ENCODE measurements at regions not wholly inside any gene's neighbourhood (a gene's known extent, or its start where the extent isn't known, plus 50 kb on each side); places are given as distances from the start of the nearest gene placed in this dataset.
"Not testable (repeated sequence)": the region's sequence is repeated elsewhere in the genome, so short reads cannot be mapped to it uniquely, and the experiment has no call there.

- not testable (repeated sequence) for DNase-seq
Observed at GRCh38 chr9:117944750-117945149, 240.5 kb downstream of the TLR4 start.

DNA sequence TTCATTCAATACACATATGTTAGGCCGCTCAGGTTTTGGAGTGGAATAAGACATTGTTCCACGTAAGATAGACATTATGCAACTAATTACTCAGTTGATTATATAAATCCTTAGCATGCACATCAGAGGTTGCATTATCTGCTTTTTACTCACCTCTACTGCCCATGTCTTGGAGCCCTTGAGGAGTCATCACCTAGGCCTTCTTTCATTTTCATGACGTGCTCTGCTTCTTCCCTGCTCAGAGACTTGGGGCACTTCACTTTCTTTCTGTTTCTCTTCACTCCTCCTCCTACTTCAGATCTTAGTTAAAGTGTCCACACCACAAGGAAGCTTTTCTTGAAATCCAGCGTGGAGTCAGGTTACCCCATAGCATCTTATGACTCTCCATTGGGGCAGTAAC is 241.1 kb downstream of the TLR4 start:
- DNase-seq: no peak

GRCh38 chr9:117951127-117951526 is 246.9 kb downstream of the TLR4 start:
- no peak for DNase-seq

DNA sequence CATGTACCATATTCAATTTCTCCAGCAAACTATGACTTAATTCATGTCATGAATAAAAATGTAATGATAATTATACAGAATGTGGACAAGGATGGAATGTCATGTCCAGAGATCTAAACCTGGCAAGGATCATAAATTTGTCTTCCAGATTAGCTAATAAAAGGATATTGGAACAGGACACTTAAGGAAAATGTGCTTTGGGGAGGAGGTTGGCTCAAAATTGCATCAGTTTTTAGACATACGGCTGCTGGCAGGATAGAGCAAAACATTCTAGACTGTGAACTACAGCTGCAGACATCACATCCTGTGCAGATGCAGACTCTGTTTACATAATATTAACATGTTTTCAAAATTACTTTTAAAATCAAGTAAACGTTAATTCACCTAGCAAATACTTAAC is 248.4 kb downstream of the TLR4 start:
- no peak for DNase-seq

DNA sequence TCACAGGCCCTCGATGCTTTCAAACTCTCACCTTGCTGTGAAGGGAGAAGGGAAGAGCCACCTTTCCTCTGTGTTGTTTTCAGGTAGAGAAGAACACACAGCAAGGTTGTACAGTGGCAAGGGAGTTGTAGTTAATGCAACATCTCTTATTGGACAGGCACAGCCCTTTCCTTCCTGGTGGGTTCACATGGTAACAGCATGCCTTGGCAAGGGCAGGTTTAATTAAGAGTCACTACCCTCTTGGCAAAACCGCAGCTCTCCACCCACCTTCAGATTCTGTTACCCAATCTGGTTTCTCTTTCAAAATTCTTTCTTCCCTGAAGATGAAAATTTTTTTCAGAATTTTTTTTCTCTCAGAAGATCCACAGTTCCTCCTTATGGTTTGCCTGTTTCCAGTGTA is 253.1 kb downstream of the TLR4 start:
- DNase-seq: no peak

DNA sequence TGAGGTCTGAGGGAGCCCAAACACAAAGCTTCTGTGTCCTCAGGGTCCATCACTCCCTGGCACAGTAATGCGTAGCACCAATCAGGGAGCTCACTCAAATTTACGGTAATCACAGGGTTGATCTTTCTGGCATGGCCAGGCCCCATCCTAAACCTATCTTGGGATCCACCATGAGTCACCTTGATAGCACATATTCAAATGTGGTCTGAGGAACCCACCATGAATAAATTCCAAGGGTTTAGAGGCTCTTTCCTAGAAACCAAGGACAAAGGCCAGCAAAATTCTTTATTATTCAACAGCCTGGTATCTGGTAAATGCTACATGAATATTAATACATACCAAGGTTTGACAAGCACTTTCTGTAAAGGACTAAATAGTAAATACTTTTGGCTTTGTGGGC is 254.5 kb downstream of the TLR4 start:
- no peak for DNase-seq

DNA sequence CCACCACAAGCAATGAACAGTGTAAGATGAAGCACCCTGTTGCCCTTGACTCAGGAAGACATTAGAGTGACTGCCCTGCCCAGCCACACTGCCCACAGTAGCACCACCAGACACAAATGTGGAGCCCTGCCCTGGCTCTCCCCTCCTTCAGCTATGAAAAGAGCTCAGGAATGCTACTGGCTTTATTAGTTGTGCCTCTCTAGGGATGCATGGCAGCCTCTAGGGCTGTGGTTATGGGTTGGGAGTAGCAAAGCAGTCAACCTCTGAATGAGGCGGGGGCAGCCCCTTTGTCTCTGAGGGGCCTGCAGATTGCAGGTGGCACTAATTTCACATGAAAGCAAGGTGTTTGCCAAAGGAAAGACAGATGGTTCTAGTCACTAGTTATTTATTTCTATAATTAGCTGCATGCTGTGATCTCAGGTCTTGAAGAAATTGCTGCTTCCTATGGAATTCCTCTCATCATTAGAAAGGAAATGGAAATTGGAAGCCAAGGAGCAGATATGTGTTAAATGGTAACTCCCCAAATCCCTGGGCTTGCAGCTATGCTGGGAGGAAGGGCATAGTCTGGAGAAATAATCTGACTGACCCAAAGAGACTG is 259.4 kb downstream of the TLR4 start:
- no peak for DNase-seq

GRCh38 chr9:117970276-117971050 is 266.3 kb downstream of the TLR4 start:
- peak in 1 of 5 experiments; percentile 49 for DNase-seq

- DNase-seq: no peak
Observed at GRCh38 chr9:117974108-117974507, 269.9 kb downstream of the TLR4 start.

GRCh38 chr9:117979914-117980313 is 275.7 kb downstream of the TLR4 start:
- no peak for DNase-seq

DNA sequence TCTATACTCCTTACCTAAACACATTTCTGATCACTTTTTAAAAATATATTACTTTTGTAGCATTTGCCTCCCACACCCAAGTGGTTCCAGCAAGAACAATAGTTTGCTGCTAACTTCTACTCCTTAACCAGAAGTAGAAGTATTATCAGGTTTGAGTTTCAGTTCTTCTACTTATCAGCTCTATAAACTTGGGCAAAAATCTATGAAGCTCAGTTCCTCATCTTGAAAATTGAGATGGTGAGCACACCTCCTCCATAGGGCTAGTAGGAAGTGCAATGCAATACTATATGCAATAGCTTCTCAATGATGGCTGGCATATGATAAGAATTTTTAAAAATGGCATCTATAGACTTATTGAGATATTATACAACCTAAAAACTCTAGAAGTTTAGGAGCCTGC is 283.7 kb downstream of the TLR4 start:
- no peak for DNase-seq

DNA sequence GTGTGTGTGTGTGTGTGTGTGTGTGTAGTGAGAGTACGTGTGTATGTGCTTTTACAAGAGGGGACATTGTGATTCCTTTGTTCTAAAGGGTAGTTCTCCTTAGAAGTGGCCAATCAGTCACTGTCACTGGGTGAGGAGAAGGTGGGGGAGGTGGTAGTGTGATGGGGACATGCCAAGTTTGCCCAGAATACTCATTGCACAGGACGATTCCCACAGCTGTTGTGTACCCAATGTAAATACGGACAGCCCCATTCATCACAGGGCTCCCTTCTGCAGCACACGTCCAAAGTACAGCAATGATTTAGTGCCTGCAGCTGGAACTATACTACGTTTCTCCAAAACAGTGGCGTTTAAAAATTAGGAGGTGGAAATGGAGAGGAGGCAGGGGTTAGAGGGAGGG is 287.8 kb downstream of the TLR4 start:
- DNase-seq: no peak

- DNase-seq: no peak
Observed at GRCh38 chr9:118000581-118000980, 296.4 kb downstream of the TLR4 start.

GRCh38 chr9:118003240-118003639 is 299.0 kb downstream of the TLR4 start:
- DNase-seq: no peak

GRCh38 chr9:118008246-118008645 is 304.0 kb downstream of the TLR4 start:
- DNase-seq: no peak

DNA sequence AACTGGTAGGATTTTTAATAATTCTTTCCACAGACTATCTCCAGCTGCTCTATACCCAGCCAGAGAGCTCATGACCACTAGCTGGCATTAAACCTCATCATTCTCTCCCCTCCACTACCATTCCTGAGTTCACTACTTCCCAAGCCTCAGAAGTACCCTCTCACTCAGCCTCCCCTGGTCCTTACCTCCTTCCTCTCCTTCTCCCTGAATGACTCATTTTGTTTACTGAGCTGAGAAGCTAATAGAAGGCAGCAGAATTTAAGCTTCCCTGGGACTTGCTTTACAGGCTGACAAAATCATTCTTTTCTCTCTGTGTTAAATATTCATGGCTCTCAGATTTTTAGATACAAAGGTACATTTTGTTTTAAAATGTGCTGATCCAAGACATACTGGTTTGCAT is 305.4 kb downstream of the TLR4 start:
- DNase-seq: no peak

- DNase-seq: no peak
Observed at GRCh38 chr9:118017607-118018122, 313.5 kb downstream of the TLR4 start.

DNA sequence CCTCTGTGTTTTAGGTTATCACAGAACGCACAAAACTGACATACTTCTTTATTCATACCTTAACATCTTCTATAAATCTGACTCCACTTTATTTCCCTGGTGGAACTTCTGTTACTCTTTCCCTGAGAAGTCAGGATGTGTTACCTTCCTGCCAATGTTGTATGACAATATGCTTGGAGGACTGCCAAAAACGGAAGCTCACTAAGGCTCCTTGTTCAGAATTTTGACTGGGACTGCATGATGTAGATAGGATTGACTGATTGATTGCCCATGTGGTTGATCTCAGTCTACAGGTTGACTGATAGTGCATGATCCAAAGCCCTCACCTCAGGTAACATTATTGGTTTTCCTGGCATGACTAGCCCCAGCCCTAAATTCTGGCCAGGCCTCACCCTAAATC is 319.4 kb downstream of the TLR4 start:
- no peak for DNase-seq

GRCh38 chr9:118028225-118028624 is 324.0 kb downstream of the TLR4 start:
- no peak for DNase-seq

DNA sequence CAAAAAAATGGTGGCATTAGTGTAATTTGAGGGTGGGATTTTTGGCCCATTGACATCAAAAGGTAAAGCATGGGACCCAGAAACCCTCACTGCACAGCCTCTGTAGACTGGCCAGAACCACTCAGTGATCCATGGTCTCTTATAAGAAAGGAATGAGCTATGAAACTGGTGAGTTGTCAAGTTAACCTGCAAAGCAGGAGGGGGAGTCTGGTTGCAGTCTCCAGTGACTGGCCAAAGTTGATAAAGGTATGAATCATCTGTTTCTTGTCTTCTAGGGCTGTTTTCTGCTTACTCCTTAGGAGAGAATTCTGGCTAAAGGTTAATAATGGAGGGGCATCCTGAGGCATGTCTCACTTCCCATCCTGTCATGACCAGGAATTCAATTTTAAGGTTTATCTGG is 325.2 kb downstream of the TLR4 start:
- no peak for DNase-seq

GRCh38 chr9:118034701-118035100 is 330.5 kb downstream of the TLR4 start:
- DNase-seq: no peak

DNA sequence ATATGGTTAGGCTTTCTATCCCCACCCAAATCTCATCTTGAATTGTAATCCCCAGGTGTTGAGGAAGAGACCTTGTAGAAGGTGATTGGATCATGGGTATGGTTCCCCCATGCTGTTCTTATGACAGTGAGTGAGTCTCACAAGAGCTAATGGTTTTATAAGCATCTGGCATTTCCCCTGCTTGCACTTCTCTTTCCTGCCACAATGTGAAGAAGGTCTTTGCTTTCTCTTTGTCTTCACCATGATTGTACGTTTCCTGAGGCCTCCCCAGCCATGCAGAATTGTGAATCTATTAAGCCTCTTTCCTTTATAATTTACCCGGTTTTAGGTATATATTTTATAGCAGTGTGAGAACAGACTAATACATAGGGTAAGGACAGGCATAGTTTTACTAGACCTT is 334.5 kb downstream of the TLR4 start:
- DNase-seq: no peak

- DNase-seq: no peak
Observed at GRCh38 chr9:118058227-118058626, 354.0 kb downstream of the TLR4 start.

DNA sequence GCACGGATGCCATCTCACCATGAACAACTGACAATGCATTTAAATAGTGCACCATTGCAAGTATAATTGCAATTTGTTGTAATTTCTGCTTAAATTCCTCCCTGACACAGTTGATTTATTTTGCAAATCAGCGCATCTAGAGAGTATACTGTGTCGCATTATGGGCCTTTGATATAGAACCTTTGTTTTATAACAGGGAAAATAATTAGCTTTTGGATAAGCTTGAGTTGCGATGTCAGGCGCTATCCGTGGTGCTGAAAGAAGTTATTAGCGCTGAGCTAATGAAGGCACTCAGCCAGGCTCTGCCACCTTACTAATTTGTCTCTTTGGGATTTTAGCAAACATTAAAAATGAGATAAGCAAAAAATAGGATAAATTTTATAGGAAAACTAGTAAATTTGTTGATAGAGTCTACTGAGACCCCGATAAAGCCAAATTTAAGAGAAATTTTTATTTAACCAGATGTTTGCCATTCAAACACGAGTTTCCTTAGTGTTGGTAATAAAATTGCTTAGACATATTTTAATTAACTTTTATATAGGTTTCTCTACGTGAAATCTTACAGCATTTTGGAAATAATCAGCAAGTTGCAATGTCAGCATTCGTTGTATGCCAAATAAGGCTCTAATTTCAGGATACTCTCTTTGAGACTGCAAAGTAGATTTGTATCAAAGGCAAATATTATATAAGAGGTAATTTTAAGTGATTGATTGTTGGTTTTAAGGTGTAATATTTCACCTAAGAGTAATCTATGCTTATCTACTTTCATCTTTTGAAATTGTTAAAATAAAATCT is 355.5 kb downstream of the TLR4 start:
- peak in 1 of 5 experiments; percentile 5 for DNase-seq

All from T-helper 2 cell (primary cell).